ENCODE measurements at regions not wholly inside any gene's neighbourhood (a gene's known extent, or its start where the extent isn't known, plus 50 kb on each side); places are given as distances from the start of the nearest gene placed in this dataset.

DNA sequence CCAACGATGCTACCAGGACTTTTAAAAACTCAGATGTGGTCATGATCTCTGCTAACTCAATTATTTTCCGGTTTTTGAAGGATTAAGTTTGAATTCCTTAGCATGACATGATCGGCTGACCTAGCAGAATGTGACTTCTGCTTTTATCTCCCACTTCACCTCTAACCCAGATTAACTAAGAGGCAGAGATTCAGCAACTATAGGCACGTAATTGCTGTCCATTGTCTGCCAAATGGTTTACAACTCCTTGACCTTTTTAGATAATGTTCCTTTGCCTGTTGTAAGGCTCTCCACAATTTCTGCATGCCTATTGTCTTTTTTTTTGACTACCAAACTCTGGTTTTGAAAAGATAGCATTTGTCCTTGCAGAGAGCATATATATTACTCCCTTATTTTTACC lies 268.2 kb downstream of the BRINP1 start:
- no peak overlapping the region for H2AFZ ChIP-seq (ENCODE audit: low read length)
- H3K4me3 ChIP-seq (ENCODE audit: insufficient read depth, low read length) = no peak overlapping the region
- H3K36me3 ChIP-seq (ENCODE audit: insufficient read depth, low read length) = no peaks in the 10 kb centered on the region
- H3K4me1 ChIP-seq (ENCODE audit: insufficient read depth, low read length) = no peaks in the 10 kb centered on the region
- no peak overlapping the region for H3K4me2 ChIP-seq (ENCODE audit: insufficient read depth, low read length)
- H3K9me3 ChIP-seq (ENCODE audit: low read depth, low read length) = no peaks in the 10 kb centered on the region
- H3K27me3 ChIP-seq (ENCODE audit: insufficient read depth, low read length) = no peaks in the 10 kb centered on the region
- H3K79me2 ChIP-seq (ENCODE audit: insufficient read depth, low read length) = no peaks in the 10 kb centered on the region
- H3K27ac ChIP-seq (ENCODE audit: low read depth, low read length) = no peak overlapping the region
- no peak for DNase-seq (ENCODE audit: insufficient read length, low spot score, missing footprints)
- no peak for TF ChIP-seq CTCF (IDR thresholded peaks at IDR 0.05; ENCODE audit: extremely low read depth, low read depth, low read length)
- no peaks in the 10 kb centered on the region for H4K20me1 ChIP-seq (ENCODE audit: insufficient read depth, low read length)

- TF ChIP-seq CTCF (IDR thresholded peaks at IDR 0.05; ENCODE audit: extremely low read depth, low read depth, low read length) = no peak
- no peak overlapping the region for H2AFZ ChIP-seq (ENCODE audit: low read length)
- no peak overlapping the region for H3K4me3 ChIP-seq (ENCODE audit: insufficient read depth, low read length)
- H3K4me2 ChIP-seq (ENCODE audit: insufficient read depth, low read length) = no peak overlapping the region
- no peaks in the 10 kb centered on the region for H3K36me3 ChIP-seq (ENCODE audit: insufficient read depth, low read length)
- no peaks in the 10 kb centered on the region for H3K27me3 ChIP-seq (ENCODE audit: insufficient read depth, low read length)
- no peaks in the 10 kb centered on the region for H4K20me1 ChIP-seq (ENCODE audit: insufficient read depth, low read length)
- no peaks in the 10 kb centered on the region for H3K79me2 ChIP-seq (ENCODE audit: insufficient read depth, low read length)
- H3K27ac ChIP-seq (ENCODE audit: low read depth, low read length) = no peak overlapping the region
- peaks cover 2% of the 10 kb centered on the region for H3K9me3 ChIP-seq (ENCODE audit: low read depth, low read length)
- no peak for DNase-seq (ENCODE audit: insufficient read length, low spot score, missing footprints)
- H3K4me1 ChIP-seq (ENCODE audit: insufficient read depth, low read length) = no peaks in the 10 kb centered on the region
Observed at GRCh38 chr9:119114681-119115080, 254.6 kb downstream of the BRINP1 start.
